GDM1 (cell line): ENCODE measurements at regions not wholly inside any gene's neighbourhood (a gene's known extent, or its start where the extent isn't known, plus 50 kb on each side); places are given as distances from the start of the nearest gene placed in this dataset.

ENCODE experiments used
- DNase-seq: peaks from one replicate; lab custom pipeline; 2025; lab: John Stamatoyannopoulos, UW

GRCh38 chrX:139290310-139290709, 240.2 kb upstream of the F9 start:
- no peak for DNase-seq

- no peak for DNase-seq
Observed at GRCh38 chrX:139287155-139287924, 243.2 kb upstream of the F9 start.

- no peak for DNase-seq
Observed at GRCh38 chrX:139286342-139286741, 244.2 kb upstream of the F9 start.

GRCh38 chrX:139267851-139268250, 262.7 kb upstream of the F9 start:
- no peak for DNase-seq

GRCh38 chrX:139246295-139246694, 284.2 kb upstream of the F9 start:
- no peak for DNase-seq

- DNase-seq, result no peak
Observed at GRCh38 chrX:139237141-139237540, 293.4 kb upstream of the F9 start.

- no peak for DNase-seq
Observed at GRCh38 chrX:139234898-139235297, 295.6 kb upstream of the F9 start.

- no peak for DNase-seq
Observed at GRCh38 chrX:139224953-139225665, 305.4 kb upstream of the F9 start.

- DNase-seq, result no peak
Observed at GRCh38 chrX:139222511-139223200, 307.9 kb upstream of the F9 start.

- no peak for DNase-seq
Observed at GRCh38 chrX:139213241-139213709, 317.3 kb upstream of the F9 start.

GRCh38 chrX:139211568-139212182, 318.9 kb upstream of the F9 start:
- DNase-seq, result no peak

- DNase-seq, result no peak
Observed at GRCh38 chrX:139209342-139209741, 321.2 kb upstream of the F9 start.

GRCh38 chrX:139207655-139208054, 322.9 kb upstream of the F9 start:
- DNase-seq, result no peak

GRCh38 chrX:139206914-139207313, 323.6 kb upstream of the F9 start:
- no peak for DNase-seq

- no peak for DNase-seq
Observed at GRCh38 chrX:139204898-139205667, 325.5 kb upstream of the F9 start.

GRCh38 chrX:139204571-139204897, 326.0 kb upstream of the F9 start:
- DNase-seq, result no peak

GRCh38 chrX:139203651-139204570, 326.6 kb upstream of the F9 start:
- DNase-seq, result no peak

- no peak for DNase-seq
Observed at GRCh38 chrX:139202742-139203420, 327.7 kb upstream of the F9 start.

- DNase-seq, result no peak
Observed at GRCh38 chrX:139201924-139202323, 328.6 kb upstream of the F9 start.

GRCh38 chrX:139200793-139201192, 329.7 kb upstream of the F9 start:
- no peak for DNase-seq
